Motor neuron (in vitro differentiated cells): ENCODE measurements at regions not wholly inside any gene's neighbourhood (a gene's known extent, or its start where the extent isn't known, plus 50 kb on each side); places are given as distances from the start of the nearest gene placed in this dataset.
"Not testable (repeated sequence)": the region's sequence is repeated elsewhere in the genome, so short reads cannot be mapped to it uniquely, and the experiment has no call there.

Experiments used
- ATAC-seq, 8 experiments: fragments of 200-7000 bp; cut with Tn5 transposase; replicated peaks in 6 of 8; 2 replicates each; pipeline ENCODE4 v1.8.0; 2021; ENCODE audit warnings: mild to moderate bottlenecking in 8 of 8, moderate library complexity in 8 of 8
- H3K27ac ChIP-seq, 2 donors: fragments of 250-450 bp; sonication (Bioruptor Pico); 2 replicates each; pipeline ENCODE4 v1.9.0; 2021; ENCODE audit warnings: antibody characterized with exemption in 2 of 2, mild to moderate bottlenecking in 2 of 2, moderate library complexity in 1 of 2
- H3K4me1 ChIP-seq, 2 donors: fragments of 250-450 bp; sonication (Bioruptor Pico); replicated peaks in 1 of 2; 2 replicates each; pipeline ENCODE4 v1.6.1; 2021; ENCODE audit warnings: antibody characterized with exemption in 2 of 2, mild to moderate bottlenecking in 2 of 2, moderate library complexity in 1 of 2
- H3K4me3 ChIP-seq, 5 donors: fragments of 250-450 bp; sonication (Bioruptor Pico); 2 replicates each; pipeline ENCODE4 v1.9.0; 2021; ENCODE audit warnings: antibody characterized with exemption in 5 of 5, mild to moderate bottlenecking in 5 of 5, moderate library complexity in 4 of 5
- WGBS, 10 experiments: fragments of 450-650 bp; shearing (Covaris generic); methylation state at CpG; one replicate each; pipeline ENCODE4 v1.0.0; 2022; 5-methylcytosine and 5-hydroxymethylcytosine counted together
- in situ Hi-C, 9 experiments: fragments of 400-800 bp; cut with MboI; loops; one replicate each; pipeline ENCODE4 v1.15.0; 2021; ENCODE audit warnings: low sequenced_read_pairs in 9 of 9, low pct_unique_long_range_greater_than_20kb in 2 of 9; ENCODE audit not compliant: unreplicated experiment in 9 of 9

DNA sequence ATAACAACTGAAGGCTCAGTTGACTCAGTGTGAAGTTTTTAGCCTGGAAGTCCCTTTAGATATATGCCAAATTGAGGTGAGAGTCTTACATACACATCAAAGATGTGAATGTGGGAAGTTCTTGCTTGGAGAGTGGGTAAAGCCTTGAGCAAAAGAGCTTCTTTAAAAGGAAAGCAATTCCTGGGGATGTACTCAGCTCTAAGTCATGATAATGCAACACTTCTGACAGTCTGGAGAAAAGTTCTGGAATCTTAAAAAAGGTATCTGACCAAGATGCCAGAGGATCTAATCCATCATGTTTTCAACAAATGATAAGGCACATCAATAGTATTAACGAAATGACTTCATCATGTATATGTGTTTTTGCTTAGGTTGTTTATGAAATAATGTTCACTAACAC, 351.2 kb downstream of the CDH19 start:
- ATAC-seq = no peak
- in situ Hi-C loops = no loop called here
- H3K4me1 ChIP-seq = no peaks in the 10 kb centered on the region
- no peak overlapping the region for H3K4me3 ChIP-seq
- 0 to 75% (median 17%) methylated on average over 1 of the region's 1 CpG; no CpG with 5 or more reads in 2 of the 10 experiments for WGBS, 10 experiments
- no peak overlapping the region for H3K27ac ChIP-seq

DNA sequence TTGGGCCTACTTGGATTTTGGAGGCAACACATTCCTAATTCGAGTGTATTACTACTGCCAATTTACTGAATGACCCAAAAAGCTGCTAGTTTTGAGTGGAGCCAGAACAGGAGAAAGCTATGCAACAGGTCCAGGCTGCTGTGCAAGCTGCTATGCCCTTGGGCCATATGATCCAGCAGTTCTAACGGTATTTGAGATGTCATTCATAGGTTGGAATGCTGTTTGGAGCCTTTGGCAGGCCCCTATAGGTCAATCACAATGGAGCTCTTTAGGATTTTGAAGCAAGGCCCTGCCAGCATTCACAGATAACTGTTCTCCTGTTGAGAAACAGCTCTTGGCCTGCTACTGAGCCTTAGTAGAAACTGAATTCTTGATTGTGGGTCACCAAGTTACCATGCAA, 368.7 kb downstream of the CDH19 start:
- ATAC-seq = no peak
- WGBS, 10 experiments = 0 to 100% (median 60%) methylated on average over 1 to 2 of the region's 2 CpGs; no CpG with 5 or more reads in 3 of the 10 experiments
- no peak overlapping the region for H3K4me3 ChIP-seq
- no peaks in the 10 kb centered on the region for H3K4me1 ChIP-seq
- H3K27ac ChIP-seq = no peak overlapping the region
- in situ Hi-C loops = no loop called here

GRCh38 chr18:66226782-66227181, 377.1 kb downstream of the CDH19 start:
- no peak for ATAC-seq
- WGBS, 10 experiments = 0 to 100% (median 71%) methylated on average over 1 to 2 of the region's 2 CpGs; no CpG with 5 or more reads in 2 of the 10 experiments
- Histone ChIP-seq H3K4me3 (no peak overlapping the region), H3K27ac (no peak overlapping the region), H3K4me1 (peaks cover 0 to 3% of the 10 kb centered on the region in 2 donors)
- in situ Hi-C loops = no loop called here

- H3K4me1 ChIP-seq = not testable (repeated sequence)
Measured at GRCh38 chr18:66223317-66223716, 380.6 kb downstream of the CDH19 start.

GRCh38 chr18:66222174-66222573, 381.7 kb downstream of the CDH19 start:
- peak in 1 of 8 experiments; percentile 55 for ATAC-seq
- in situ Hi-C loops = no loop called here
- WGBS, 10 experiments = 0 to 100% (median 30%) methylated on average over 1 of the region's 1 CpG; no CpG with 5 or more reads in 5 of the 10 experiments

More at GRCh38 chr18:66223317-66223716, 380.6 kb downstream of the CDH19 start:
- in situ Hi-C loops, H3K4me3 ChIP-seq, H3K27ac ChIP-seq, ATAC-seq: not testable (repeated sequence)
- WGBS, 10 experiments = 0 to 100% (median 95%) methylated on average over 1 to 6 of the region's 12 CpGs; no CpG with 5 or more reads in 6 of the 10 experiments

GRCh38 chr18:66219817-66220216, 384.1 kb downstream of the CDH19 start:
- no peak overlapping the region for H3K27ac ChIP-seq
- H3K4me1 ChIP-seq = no peaks in the 10 kb centered on the region
- no peak overlapping the region for H3K4me3 ChIP-seq
- no peak for ATAC-seq
- in situ Hi-C loops = no loop called here
- WGBS, 10 experiments = 0 to 100% (median 43%) methylated on average over 1 to 2 of the region's 2 CpGs; no CpG with 5 or more reads in 2 of the 10 experiments

More at GRCh38 chr18:66222174-66222573, 381.7 kb downstream of the CDH19 start:
- Histone ChIP-seq H3K4me1 (no peaks in the 10 kb centered on the region), H3K27ac (no peak overlapping the region), H3K4me3 (no peak overlapping the region)

DNA sequence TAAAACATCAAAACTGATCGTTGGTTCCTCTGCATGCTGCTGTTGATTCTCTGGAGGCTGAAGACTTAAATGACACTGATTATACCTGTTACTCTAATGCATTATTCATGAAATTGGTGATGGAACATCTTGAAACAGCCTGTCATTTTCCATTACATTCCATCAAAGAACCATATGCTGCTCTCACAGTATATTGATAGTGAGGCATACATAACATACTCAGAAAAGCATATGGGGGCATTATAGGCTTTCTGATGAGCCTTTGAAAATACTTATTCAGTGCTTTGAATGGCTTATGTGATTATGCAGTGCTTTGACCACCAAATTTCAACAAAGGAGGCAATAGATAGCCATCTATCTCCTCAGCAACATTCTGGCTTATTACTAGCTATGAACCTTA, 392.1 kb downstream of the CDH19 start:
- Histone ChIP-seq H3K4me1 (peaks cover 0 to 12% of the 10 kb centered on the region in 2 donors), H3K4me3 (no peak overlapping the region), H3K27ac (no peak overlapping the region)
- WGBS, 10 experiments = 0 to 86% (median 49%) methylated on average over 1 of the region's 1 CpG
- peak in 5 of 8 experiments; percentile 24 to 72 (median 51) for ATAC-seq
- in situ Hi-C loops = no loop called here

- H3K4me3 ChIP-seq = no peak overlapping the region
- no peak for ATAC-seq
- WGBS, 10 experiments = 15 to 100% (median 95%) methylated on average over 3 of the region's 3 CpGs; no CpG with 5 or more reads in 1 of the 10 experiments
- in situ Hi-C loops = no loop called here
- no peak overlapping the region for H3K27ac ChIP-seq
- H3K4me1 ChIP-seq = peaks cover 0 to 12% of the 10 kb centered on the region in 2 donors
Measured at GRCh38 chr18:66210875-66211274, 393.0 kb downstream of the CDH19 start.

- Histone ChIP-seq H3K27ac (no peak overlapping the region), H3K4me1 (peaks cover 0 to 12% of the 10 kb centered on the region in 2 donors), H3K4me3 (no peak overlapping the region)
- 0 to 98% (median 65%) methylated on average over 1 to 4 of the region's 4 CpGs; no CpG with 5 or more reads in 2 of the 10 experiments for WGBS, 10 experiments
- in situ Hi-C loops = no loop called here
- ATAC-seq = no peak
Measured at GRCh38 chr18:66209656-66210055, 394.2 kb downstream of the CDH19 start.

DNA sequence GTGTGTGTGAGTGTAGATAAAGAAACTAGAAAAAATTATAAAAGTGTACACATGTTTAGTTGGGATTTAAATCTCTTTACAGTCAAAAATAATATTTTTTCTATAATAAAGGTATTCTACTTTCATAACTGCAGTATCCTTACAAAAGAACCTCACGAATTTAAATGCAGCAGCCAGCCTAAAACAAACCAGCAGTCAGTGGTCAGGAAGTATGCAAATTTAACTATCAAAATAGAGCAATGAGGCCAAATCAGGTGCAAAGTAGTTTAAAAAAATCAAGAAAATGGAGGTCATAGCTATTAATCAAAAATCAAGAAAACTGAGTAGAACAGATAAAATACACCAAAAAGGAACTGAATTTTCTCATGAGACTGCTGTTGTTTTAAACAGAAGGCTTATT, 407.1 kb downstream of the CDH19 start:
- Histone ChIP-seq H3K4me1 (no peaks in the 10 kb centered on the region), H3K27ac (no peak overlapping the region), H3K4me3 (no peak overlapping the region)
- in situ Hi-C loops = no loop called here
- ATAC-seq = no peak
- WGBS, 10 experiments = 0% methylated on average over 1 of the region's 1 CpG; no CpG with 5 or more reads in 9 of the 10 experiments

DNA sequence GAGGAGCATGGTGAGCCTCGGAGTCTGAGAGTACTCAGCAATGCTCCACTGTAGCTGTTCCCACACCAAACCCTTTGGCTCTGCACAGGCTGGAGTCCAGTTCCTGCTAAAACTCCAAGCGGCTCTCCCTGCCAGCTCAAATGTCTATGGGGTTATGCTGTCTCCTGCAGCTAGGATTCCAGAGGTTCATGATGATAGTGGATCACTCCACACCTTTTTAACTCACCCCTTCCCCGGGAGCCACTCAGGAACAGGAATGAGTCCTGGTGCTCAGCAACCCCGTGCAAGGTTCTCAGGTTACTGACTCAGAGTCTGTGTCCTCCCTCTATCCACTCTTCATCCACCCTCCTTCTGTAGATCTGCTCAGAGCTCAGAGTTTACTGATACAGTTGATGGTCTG, 410.0 kb downstream of the CDH19 start:
- WGBS, 10 experiments = 17 to 100% (median 98%) methylated on average over 2 to 3 of the region's 4 CpGs; no CpG with 5 or more reads in 6 of the 10 experiments
- no peak overlapping the region for H3K4me3 ChIP-seq
- H3K27ac ChIP-seq = no peak overlapping the region
- no peaks in the 10 kb centered on the region for H3K4me1 ChIP-seq
- in situ Hi-C loops = no loop called here
- ATAC-seq = no peak

- 0 to 100% (median 40%) methylated on average over 1 to 2 of the region's 3 CpGs; no CpG with 5 or more reads in 4 of the 10 experiments for WGBS, 10 experiments
Measured at GRCh38 chr18:66193394-66193793, 410.5 kb downstream of the CDH19 start.

GRCh38 chr18:66168685-66169235, 417.9 kb downstream of the CDH7 start:
- Histone ChIP-seq H3K4me3 (no peak overlapping the region), H3K4me1 (no peaks in the 10 kb centered on the region), H3K27ac (no peak overlapping the region)
- 0 to 100% (median 83%) methylated on average over 1 to 5 of the region's 5 CpGs; no CpG with 5 or more reads in 1 of the 10 experiments for WGBS, 10 experiments
- ATAC-seq = no peak
- in situ Hi-C loops = no loop called here

More at GRCh38 chr18:66193394-66193793, 410.5 kb downstream of the CDH19 start:
- Histone ChIP-seq H3K4me1 (no peaks in the 10 kb centered on the region), H3K4me3 (no peak overlapping the region), H3K27ac (no peak overlapping the region)
- ATAC-seq = no peak
- in situ Hi-C loops = no loop called here
